Endothelial cell (in vitro differentiated cells): ENCODE measurements at regions not wholly inside any gene's neighbourhood (a gene's known extent, or its start where the extent isn't known, plus 50 kb on each side); places are given as distances from the start of the nearest gene placed in this dataset.

ENCODE experiments used
- DNase-seq: peaks from one replicate; pipeline ENCODE4 v3.0.0; 2021; ENCODE audit warnings: low spot score
- H3K27ac Mint-ChIP-seq: one replicate; pipeline ENCODE4 v1.8.0; 2021; ENCODE audit warnings: mixed read lengths, inconsistent platforms; ENCODE audit not compliant: unreplicated experiment
- H3K27me3 Mint-ChIP-seq: one replicate; pipeline ENCODE4 v1.8.0; 2021; ENCODE audit warnings: mild to moderate bottlenecking, moderate library complexity, mixed read lengths, inconsistent platforms; ENCODE audit not compliant: unreplicated experiment
- H3K36me3 Mint-ChIP-seq: one replicate; pipeline ENCODE4 v1.8.0; 2021; ENCODE audit warnings: mild to moderate bottlenecking, low read depth, mixed read lengths, inconsistent platforms; ENCODE audit not compliant: unreplicated experiment
- H3K4me1 Mint-ChIP-seq: one replicate; pipeline ENCODE4 v1.8.0; 2021; ENCODE audit warnings: mild to moderate bottlenecking, mixed read lengths, inconsistent platforms; ENCODE audit not compliant: unreplicated experiment
- H3K4me3 Mint-ChIP-seq: one replicate; pipeline ENCODE4 v1.8.0; 2021; ENCODE audit warnings: mild to moderate bottlenecking, mixed read lengths, inconsistent platforms; ENCODE audit not compliant: unreplicated experiment
- H3K9me3 Mint-ChIP-seq: one replicate; pipeline ENCODE4 v1.8.0; 2021; ENCODE audit warnings: mixed read lengths, inconsistent platforms; ENCODE audit not compliant: unreplicated experiment
- CTCF ChIP-seq: fragments of 200-600 bp; sonication (generic); IDR thresholded peaks from one replicate; pipeline ENCODE4 v1.5.0; 2021; ENCODE audit warnings: antibody characterized with exemption; ENCODE audit not compliant: unreplicated experiment

DNA sequence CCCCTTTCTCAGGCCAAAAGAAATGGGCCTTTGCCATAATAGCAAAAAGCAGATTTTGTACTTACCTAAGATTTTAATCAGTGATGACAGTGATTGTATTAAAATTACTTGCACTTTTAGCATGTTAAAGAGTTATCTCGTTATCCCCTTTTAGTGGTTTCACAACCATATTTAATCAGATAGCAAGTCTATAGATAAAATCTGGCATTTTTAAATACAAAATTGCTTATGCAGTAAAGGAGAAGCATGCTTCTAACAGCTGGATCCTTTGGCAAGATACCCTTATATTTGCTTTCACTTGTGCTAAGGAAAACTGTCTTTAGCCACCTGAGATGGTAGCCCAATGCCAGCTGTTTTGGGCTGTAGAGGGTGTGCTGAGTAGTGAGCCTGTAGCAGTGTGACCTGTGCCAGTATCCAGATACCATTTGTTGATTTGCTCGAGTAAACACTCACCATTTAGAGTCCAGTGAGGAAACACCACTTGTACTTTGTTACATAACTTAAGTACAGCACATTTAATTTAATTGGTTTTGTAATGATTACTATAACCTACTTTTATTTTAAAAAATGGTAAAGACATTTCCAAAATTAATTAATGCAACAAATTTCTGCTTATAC, 314.4 kb upstream of the ZP4 start:
- DNase-seq, result no peak
- no peak for TF ChIP-seq CTCF
- H3K4me1 Mint-ChIP-seq, result no peaks in the 10 kb centered on the region
- no peak overlapping the region for H3K4me3 Mint-ChIP-seq
- no peaks in the 10 kb centered on the region for H3K27me3 Mint-ChIP-seq
- H3K27ac Mint-ChIP-seq, result no peak overlapping the region
- no peaks in the 10 kb centered on the region for H3K9me3 Mint-ChIP-seq
- H3K36me3 Mint-ChIP-seq, result no peaks in the 10 kb centered on the region

- H3K27me3 Mint-ChIP-seq, result no peaks in the 10 kb centered on the region
- no peaks in the 10 kb centered on the region for H3K9me3 Mint-ChIP-seq
- no peak for DNase-seq
- no peak overlapping the region for H3K27ac Mint-ChIP-seq
- H3K4me1 Mint-ChIP-seq, result peaks cover 4% of the 10 kb centered on the region
- no peaks in the 10 kb centered on the region for H3K36me3 Mint-ChIP-seq
- TF ChIP-seq CTCF, result no peak
- H3K4me3 Mint-ChIP-seq, result no peak overlapping the region
Measured at GRCh38 chr1:238201992-238202391, 311.3 kb upstream of the ZP4 start.

- no peak for TF ChIP-seq CTCF
- H3K9me3 Mint-ChIP-seq, result no peaks in the 10 kb centered on the region
Measured at GRCh38 chr1:238199325-238199724, 308.6 kb upstream of the ZP4 start.

DNA sequence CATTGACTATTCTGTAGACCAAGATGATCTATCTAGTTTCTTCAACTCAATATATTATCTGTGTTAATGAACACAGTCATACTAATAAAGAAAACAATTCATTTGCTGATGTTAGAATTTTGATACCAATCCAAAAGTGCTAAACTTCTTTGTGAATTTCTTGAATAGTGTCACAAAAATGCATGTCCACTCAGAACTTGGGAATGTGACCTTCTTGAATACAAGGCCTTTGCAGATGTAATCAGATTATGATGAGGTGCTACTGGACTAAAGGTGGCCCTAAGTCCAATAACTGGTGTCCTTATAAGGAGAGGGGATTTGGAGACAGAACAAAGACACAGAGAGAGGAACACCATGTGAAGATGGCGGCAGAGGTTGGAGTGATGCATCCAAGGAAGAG, 305.8 kb upstream of the ZP4 start:
- no peaks in the 10 kb centered on the region for H3K27me3 Mint-ChIP-seq

More at GRCh38 chr1:238199325-238199724, 308.6 kb upstream of the ZP4 start:
- Mint-ChIP-seq H3K27me3 (no peaks in the 10 kb centered on the region), H3K27ac (no peak overlapping the region), H3K36me3 (no peaks in the 10 kb centered on the region), H3K4me3 (no peak overlapping the region), H3K4me1 (peaks cover 4% of the 10 kb centered on the region)
- DNase-seq, result no peak

DNA sequence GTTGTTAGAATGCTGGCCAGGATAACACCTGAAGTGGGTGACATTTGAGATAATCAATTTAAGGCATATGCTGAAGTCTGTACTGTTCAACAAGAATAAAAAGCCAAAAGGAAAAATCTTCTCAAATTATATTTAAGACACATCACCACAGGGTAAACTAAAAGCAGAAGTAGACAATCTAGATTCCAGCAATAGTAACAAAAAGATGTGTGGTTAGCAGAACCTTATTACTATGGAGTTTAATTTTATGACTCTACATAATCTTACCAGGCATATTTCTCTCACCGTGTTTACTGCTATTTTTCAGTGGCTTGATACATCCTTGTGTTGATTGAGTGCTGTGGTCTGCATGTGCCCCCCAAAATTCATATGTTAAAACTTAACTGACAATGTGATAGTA, 300.4 kb upstream of the ZP4 start:
- no peak for TF ChIP-seq CTCF
- no peaks in the 10 kb centered on the region for H3K9me3 Mint-ChIP-seq
- H3K36me3 Mint-ChIP-seq, result no peaks in the 10 kb centered on the region
- no peak for DNase-seq
- H3K27ac Mint-ChIP-seq, result no peak overlapping the region
- no peaks in the 10 kb centered on the region for H3K27me3 Mint-ChIP-seq
- no peak overlapping the region for H3K4me3 Mint-ChIP-seq
- H3K4me1 Mint-ChIP-seq, result no peaks in the 10 kb centered on the region

More for the DNA sequence above, 305.8 kb upstream of the ZP4 start:
- no peak for TF ChIP-seq CTCF
- no peak for DNase-seq
- no peak overlapping the region for H3K4me3 Mint-ChIP-seq
- no peaks in the 10 kb centered on the region for H3K9me3 Mint-ChIP-seq
- peaks cover 4% of the 10 kb centered on the region for H3K4me1 Mint-ChIP-seq
- H3K27ac Mint-ChIP-seq, result no peak overlapping the region
- no peaks in the 10 kb centered on the region for H3K36me3 Mint-ChIP-seq
